Endodermal cell (in vitro differentiated cells): ENCODE measurements at regions not wholly inside any gene's neighbourhood (a gene's known extent, or its start where the extent isn't known, plus 50 kb on each side); places are given as distances from the start of the nearest gene placed in this dataset.

Experiments used
- DNase-seq: peaks from one replicate; pipeline ENCODE4 v3.0.0-alpha.2; 2017
- H3K27ac ChIP-seq: 2 replicates; pipeline ENCODE4 v1.5.1; 2013; ENCODE audit warnings: mild to moderate bottlenecking, low read depth, low read length, moderate library complexity
- H3K27me3 ChIP-seq: 2 replicates; pipeline ENCODE4 v1.6.1; 2013; ENCODE audit warnings: mild to moderate bottlenecking, low read length, moderate library complexity; ENCODE audit not compliant: insufficient read depth, control insufficient read depth, poor library complexity, severe bottlenecking
- H3K36me3 ChIP-seq: 2 replicates; pipeline ENCODE4 v1.7.0; 2013; ENCODE audit warnings: mild to moderate bottlenecking, low read length, moderate library complexity; ENCODE audit not compliant: control insufficient read depth, insufficient read depth
- H3K4me1 ChIP-seq: one replicate; pipeline ENCODE4 v1.7.0; 2013; ENCODE audit warnings: low read length; ENCODE audit not compliant: control insufficient read depth, insufficient read depth
- H3K4me3 ChIP-seq: 2 replicates; pipeline ENCODE4 v1.5.1; 2013; ENCODE audit warnings: mild to moderate bottlenecking, low read length, moderate library complexity
- H3K9ac ChIP-seq: 2 replicates; pipeline ENCODE4 v1.6.1; 2013; ENCODE audit warnings: mild to moderate bottlenecking, low read length, moderate library complexity; ENCODE audit not compliant: poor library complexity, severe bottlenecking; ENCODE audit errors: extremely low read depth
- H3K9me3 ChIP-seq: 2 replicates; pipeline ENCODE4 v1.6.1; 2013; ENCODE audit warnings: mild to moderate bottlenecking, low read length, moderate library complexity; ENCODE audit not compliant: control insufficient read depth
- H3K27ac Mint-ChIP-seq: 2 replicates; pipeline ENCODE4 v1.8.0; 2020; ENCODE audit warnings: mixed read lengths
- H3K27me3 Mint-ChIP-seq: 2 replicates; pipeline ENCODE4 v1.8.0; 2021; ENCODE audit warnings: mild to moderate bottlenecking, mixed read lengths; ENCODE audit not compliant: insufficient read depth
- H3K36me3 Mint-ChIP-seq: 2 replicates; pipeline ENCODE4 v1.8.0; 2020; ENCODE audit warnings: low read depth, mixed read lengths
- H3K4me1 Mint-ChIP-seq: 2 replicates; pipeline ENCODE4 v1.8.0; 2020; ENCODE audit warnings: mixed read lengths
- H3K4me3 Mint-ChIP-seq: 2 replicates; pipeline ENCODE4 v1.8.0; 2020; ENCODE audit warnings: mild to moderate bottlenecking, moderate library complexity, mixed read lengths
- H3K9me3 Mint-ChIP-seq: 2 replicates; pipeline ENCODE4 v1.8.0; 2020; ENCODE audit warnings: mild to moderate bottlenecking, mixed read lengths
- WGBS, 2 experiments: methylation state at CpG; one replicate each; pipeline versions ENCODE4 v1.1.5 to v1.1.7; 2013; ENCODE audit warnings: missing lambda C conversion rate in 2 of 2, mixed read lengths in 1 of 2; ENCODE audit not compliant: insufficient coverage in 1 of 2, insufficient read length in 1 of 2; 5-methylcytosine and 5-hydroxymethylcytosine counted together
- TF ChIP-seq, protein P1 (sequence below): fragments of 200-600 bp; sonication (generic); conservative IDR thresholded peaks from 2 replicates; pipeline ENCODE4 v1.5.0; 2021; ENCODE audit warnings: antibody characterized with exemption, mild to moderate bottlenecking

DNA sequence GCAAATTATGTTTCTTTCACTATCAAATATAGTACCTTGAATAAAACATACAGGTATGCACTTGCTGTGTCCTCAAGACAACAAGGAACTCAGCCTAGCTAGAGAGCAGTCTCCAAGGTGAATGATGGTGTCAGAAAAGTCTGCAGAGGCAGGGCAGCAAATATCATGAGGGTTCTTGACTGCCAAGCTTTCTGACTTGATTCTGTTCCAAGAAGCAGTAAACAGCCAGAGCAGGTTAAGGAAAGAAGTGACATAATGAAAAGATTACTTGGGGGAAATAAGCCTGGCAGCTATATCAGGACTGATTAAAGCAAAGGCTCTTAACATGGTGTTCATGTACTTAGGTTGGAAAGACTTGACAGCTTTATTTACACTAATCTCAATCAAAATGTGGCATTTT, 192.2 kb upstream of the GADL1 start:
- DNase-seq = no peak

DNA sequence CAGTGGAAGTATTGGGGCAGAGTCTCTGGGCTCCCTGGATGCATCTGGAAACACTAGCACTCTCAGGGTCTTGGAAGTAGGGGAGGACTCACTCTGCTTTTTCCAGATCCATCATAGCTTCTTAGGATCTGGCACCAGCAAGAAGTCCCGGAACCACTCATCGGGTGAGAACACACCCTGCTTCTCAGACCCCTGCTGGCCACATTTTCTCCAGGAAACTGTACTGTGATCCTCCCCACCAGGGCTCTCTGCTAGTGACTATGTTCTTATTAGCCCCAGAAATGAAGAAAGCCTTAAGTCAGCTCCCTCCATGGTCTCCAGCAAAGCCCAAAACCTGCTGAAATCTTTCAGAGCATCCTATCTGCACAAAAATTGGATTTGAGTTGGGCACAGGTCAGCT, 197.3 kb upstream of the GADL1 start:
- Histone ChIP-seq H3K4me3 (no peak overlapping the region), H3K4me1 (no peaks in the 10 kb centered on the region), H3K9me3 (no peaks in the 10 kb centered on the region), H3K27me3 (no peaks in the 10 kb centered on the region), H3K36me3 (no peaks in the 10 kb centered on the region), H3K27ac (no peak overlapping the region), H3K9ac (no peak overlapping the region)
- TF ChIP-seq, protein P1, sequence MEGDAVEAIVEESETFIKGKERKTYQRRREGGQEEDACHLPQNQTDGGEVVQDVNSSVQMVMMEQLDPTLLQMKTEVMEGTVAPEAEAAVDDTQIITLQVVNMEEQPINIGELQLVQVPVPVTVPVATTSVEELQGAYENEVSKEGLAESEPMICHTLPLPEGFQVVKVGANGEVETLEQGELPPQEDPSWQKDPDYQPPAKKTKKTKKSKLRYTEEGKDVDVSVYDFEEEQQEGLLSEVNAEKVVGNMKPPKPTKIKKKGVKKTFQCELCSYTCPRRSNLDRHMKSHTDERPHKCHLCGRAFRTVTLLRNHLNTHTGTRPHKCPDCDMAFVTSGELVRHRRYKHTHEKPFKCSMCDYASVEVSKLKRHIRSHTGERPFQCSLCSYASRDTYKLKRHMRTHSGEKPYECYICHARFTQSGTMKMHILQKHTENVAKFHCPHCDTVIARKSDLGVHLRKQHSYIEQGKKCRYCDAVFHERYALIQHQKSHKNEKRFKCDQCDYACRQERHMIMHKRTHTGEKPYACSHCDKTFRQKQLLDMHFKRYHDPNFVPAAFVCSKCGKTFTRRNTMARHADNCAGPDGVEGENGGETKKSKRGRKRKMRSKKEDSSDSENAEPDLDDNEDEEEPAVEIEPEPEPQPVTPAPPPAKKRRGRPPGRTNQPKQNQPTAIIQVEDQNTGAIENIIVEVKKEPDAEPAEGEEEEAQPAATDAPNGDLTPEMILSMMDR = peak; percentile 33
- no peaks in the 10 kb centered on the region for H3K9me3 Mint-ChIP-seq
- no peak overlapping the region for H3K27ac Mint-ChIP-seq
- H3K4me3 Mint-ChIP-seq = no peak overlapping the region
- H3K4me1 Mint-ChIP-seq = peaks cover 14% of the 10 kb centered on the region
- WGBS, 2 experiments = 57 to 70% methylated on average over 1 to 2 of the region's 2 CpGs
- no peak for DNase-seq
- H3K27me3 Mint-ChIP-seq = peaks cover 5% of the 10 kb centered on the region
- H3K36me3 Mint-ChIP-seq = no peaks in the 10 kb centered on the region

More for the DNA sequence above, 192.2 kb upstream of the GADL1 start:
- TF ChIP-seq, protein P1 = no peak
- Mint-ChIP-seq H3K27me3 (peaks cover 2% of the 10 kb centered on the region), H3K4me3 (no peak overlapping the region), H3K27ac (no peak overlapping the region), H3K36me3 (no peaks in the 10 kb centered on the region), H3K4me1 (no peaks in the 10 kb centered on the region), H3K9me3 (no peaks in the 10 kb centered on the region)
- H3K9ac ChIP-seq = no peak overlapping the region
- H3K27ac ChIP-seq = no peak overlapping the region
- no peak overlapping the region for H3K4me3 ChIP-seq
- H3K4me1 ChIP-seq = no peaks in the 10 kb centered on the region
- no peaks in the 10 kb centered on the region for H3K9me3 ChIP-seq
- H3K27me3 ChIP-seq = no peaks in the 10 kb centered on the region
- H3K36me3 ChIP-seq = no peaks in the 10 kb centered on the region

DNA sequence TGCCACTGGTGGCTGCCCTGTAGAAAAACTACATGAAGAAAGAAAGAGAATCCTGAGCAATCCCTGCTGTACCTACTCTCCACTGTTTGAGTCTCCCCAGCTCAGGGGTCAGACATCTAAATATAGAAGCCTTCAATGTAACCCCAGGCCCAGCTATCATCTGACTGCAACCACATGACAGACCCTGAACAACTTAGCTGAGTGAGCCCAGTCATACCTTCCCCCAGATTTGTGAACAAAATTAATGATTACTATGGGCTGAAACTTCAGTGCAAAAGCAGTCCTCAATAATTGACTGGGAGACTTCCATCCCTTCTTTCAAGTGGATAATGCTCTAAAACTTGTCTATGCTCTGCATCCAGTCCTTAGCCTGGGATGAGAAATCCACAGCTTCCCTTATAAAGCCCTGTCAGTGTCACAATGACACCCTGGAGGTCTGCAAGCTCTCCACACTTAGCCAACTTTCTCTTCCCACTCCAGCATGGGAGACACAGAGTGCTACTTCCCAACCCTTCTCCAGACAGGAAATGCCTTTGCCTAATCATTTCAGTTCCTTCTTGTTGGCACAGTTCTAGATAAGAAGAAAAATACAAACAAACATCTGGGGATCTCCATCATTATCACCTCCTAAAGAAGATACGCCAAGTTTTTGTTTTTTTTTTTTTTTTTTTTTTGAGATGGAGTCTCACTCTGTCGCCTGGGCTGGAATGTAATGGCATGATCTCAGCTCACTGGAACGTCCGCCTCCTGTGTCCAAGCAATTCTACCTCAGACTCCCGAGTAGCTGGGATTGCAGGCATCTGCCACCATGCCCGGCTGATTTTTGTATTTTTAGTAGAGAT, 198.5 kb upstream of the GADL1 start:
- Mint-ChIP-seq H3K4me1 (peaks cover 14% of the 10 kb centered on the region), H3K9me3 (no peaks in the 10 kb centered on the region), H3K27ac (no peak overlapping the region), H3K36me3 (no peaks in the 10 kb centered on the region), H3K27me3 (peaks cover 2% of the 10 kb centered on the region), H3K4me3 (no peak overlapping the region)
- DNase-seq = no peak
- TF ChIP-seq, protein P1 = no peak
- Histone ChIP-seq H3K4me1 (no peaks in the 10 kb centered on the region), H3K9ac (no peak overlapping the region), H3K4me3 (no peak overlapping the region), H3K27ac (no peak overlapping the region), H3K9me3 (no peaks in the 10 kb centered on the region), H3K36me3 (no peaks in the 10 kb centered on the region), H3K27me3 (no peaks in the 10 kb centered on the region)
- 83 to 100% methylated on average over 3 to 6 of the region's 6 CpGs for WGBS, 2 experiments
